Natural killer cell (primary cell): ENCODE measurements at regions not wholly inside any gene's neighbourhood (a gene's known extent, or its start where the extent isn't known, plus 50 kb on each side); places are given as distances from the start of the nearest gene placed in this dataset.

Experiments
- ATAC-seq, 3 donors: fragments of 150-1000 bp in 2 of 3; fragments of 200-7000 bp in 1 of 3; cut with Tn5 transposase; 1 replicate in 1 of 3; 2 replicates in 2 of 3; pipeline ENCODE4 v1.10.0; 2021; ENCODE audit warnings: mild to moderate bottlenecking in 2 of 3, moderate library complexity in 2 of 3
- DNase-seq, 2 donors: peaks; one replicate each; pipeline versions ENCODE4 v3.0.0 to v3.0.0-alpha.2; 2013 to 2021; ENCODE audit warnings: mixed read lengths in 1 of 2
- H3K27ac ChIP-seq: one replicate; pipeline ENCODE4 v1.5.1; 2013; ENCODE audit warnings: mild to moderate bottlenecking, low read length
- H3K27me3 ChIP-seq: one replicate; pipeline ENCODE4 v1.6.1; 2013; ENCODE audit warnings: low read length; ENCODE audit not compliant: control insufficient read depth, insufficient read depth
- H3K36me3 ChIP-seq: one replicate; pipeline ENCODE4 v1.6.1; 2013; ENCODE audit warnings: low read length; ENCODE audit not compliant: control insufficient read depth, insufficient read depth
- H3K4me1 ChIP-seq: one replicate; pipeline ENCODE4 v1.6.1; 2013; ENCODE audit warnings: low read length; ENCODE audit not compliant: control insufficient read depth, insufficient read depth
- H3K4me3 ChIP-seq: one replicate; pipeline ENCODE4 v1.5.1; 2013; ENCODE audit warnings: low read length
- H3K9me3 ChIP-seq: one replicate; pipeline ENCODE4 v1.6.1; 2013; ENCODE audit warnings: low read length; ENCODE audit not compliant: control insufficient read depth, insufficient read depth
- H3K27ac Mint-ChIP-seq, 2 donors: one replicate each; pipeline ENCODE4 v1.8.0; 2022; ENCODE audit warnings: mild to moderate bottlenecking in 2 of 2, mixed read lengths in 2 of 2, moderate library complexity in 1 of 2
- H3K27me3 Mint-ChIP-seq, 2 donors: one replicate each; pipeline ENCODE4 v1.8.0; 2022; ENCODE audit warnings: low read depth in 2 of 2, mixed read lengths in 2 of 2
- H3K36me3 Mint-ChIP-seq: one replicate; pipeline ENCODE4 v1.8.0; 2022; ENCODE audit warnings: mixed read lengths
- H3K4me1 Mint-ChIP-seq, 2 donors: one replicate each; pipeline ENCODE4 v1.8.0; 2022; ENCODE audit warnings: mixed read lengths in 2 of 2
- H3K4me3 Mint-ChIP-seq: one replicate; pipeline ENCODE4 v1.8.0; 2022; ENCODE audit warnings: mild to moderate bottlenecking, moderate library complexity, mixed read lengths
- H3K9me3 Mint-ChIP-seq, 2 donors: one replicate each; pipeline ENCODE4 v1.8.0; 2022; ENCODE audit warnings: mixed read lengths in 2 of 2
- WGBS: methylation state at CpG from one replicate; pipeline ENCODE4 v1.1.7; 2013; ENCODE audit warnings: missing lambda C conversion rate; ENCODE audit not compliant: insufficient coverage; 5-methylcytosine and 5-hydroxymethylcytosine counted together
- intact Hi-C: fragments of 100-400 bp; cut with micrococcal nuclease; formaldehyde crosslinking; loops from one replicate; pipeline ENCODE4 v1.14.2; 2022
- TF ChIP-seq, protein P1 (sequence below): fragments of 200-600 bp; IDR thresholded peaks from one replicate; pipeline ENCODE4 v1.8.0; 2022; ENCODE audit warnings: antibody characterized with exemption

DNA sequence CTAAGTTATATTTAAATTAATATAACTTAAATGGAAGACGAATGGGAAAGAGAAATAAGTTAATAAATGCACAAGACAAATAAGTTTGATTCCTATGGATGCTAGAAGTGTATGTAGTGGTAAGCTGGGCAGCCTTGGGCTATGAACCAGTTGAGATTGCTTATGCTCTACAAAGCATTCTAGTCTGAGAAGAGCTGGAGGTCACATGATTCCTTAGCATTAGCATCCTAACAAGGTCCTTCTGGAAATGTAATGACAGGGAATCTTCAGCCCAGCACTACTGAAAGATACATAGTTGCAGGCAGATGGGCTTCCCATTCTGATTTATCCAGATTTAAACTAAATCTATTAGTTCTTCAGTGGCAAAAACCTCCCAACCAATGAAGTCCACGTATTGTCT, 102.3 kb upstream of the ESRRG start:
- Mint-ChIP-seq H3K4me3 (no peak overlapping the region), H3K27ac (no peak overlapping the region), H3K4me1 (no peaks in the 10 kb centered on the region), H3K36me3 (no peaks in the 10 kb centered on the region), H3K9me3 (peaks cover 5 to 7% of the 10 kb centered on the region in 2 donors), H3K27me3 (no peaks in the 10 kb centered on the region)
- TF ChIP-seq, protein P1, sequence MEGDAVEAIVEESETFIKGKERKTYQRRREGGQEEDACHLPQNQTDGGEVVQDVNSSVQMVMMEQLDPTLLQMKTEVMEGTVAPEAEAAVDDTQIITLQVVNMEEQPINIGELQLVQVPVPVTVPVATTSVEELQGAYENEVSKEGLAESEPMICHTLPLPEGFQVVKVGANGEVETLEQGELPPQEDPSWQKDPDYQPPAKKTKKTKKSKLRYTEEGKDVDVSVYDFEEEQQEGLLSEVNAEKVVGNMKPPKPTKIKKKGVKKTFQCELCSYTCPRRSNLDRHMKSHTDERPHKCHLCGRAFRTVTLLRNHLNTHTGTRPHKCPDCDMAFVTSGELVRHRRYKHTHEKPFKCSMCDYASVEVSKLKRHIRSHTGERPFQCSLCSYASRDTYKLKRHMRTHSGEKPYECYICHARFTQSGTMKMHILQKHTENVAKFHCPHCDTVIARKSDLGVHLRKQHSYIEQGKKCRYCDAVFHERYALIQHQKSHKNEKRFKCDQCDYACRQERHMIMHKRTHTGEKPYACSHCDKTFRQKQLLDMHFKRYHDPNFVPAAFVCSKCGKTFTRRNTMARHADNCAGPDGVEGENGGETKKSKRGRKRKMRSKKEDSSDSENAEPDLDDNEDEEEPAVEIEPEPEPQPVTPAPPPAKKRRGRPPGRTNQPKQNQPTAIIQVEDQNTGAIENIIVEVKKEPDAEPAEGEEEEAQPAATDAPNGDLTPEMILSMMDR = no peak
- H3K27ac ChIP-seq = no peak overlapping the region
- ATAC-seq (no peak), DNase-seq (no peak)
- no peaks in the 10 kb centered on the region for H3K36me3 ChIP-seq
- no peaks in the 10 kb centered on the region for H3K4me1 ChIP-seq
- no peaks in the 10 kb centered on the region for H3K27me3 ChIP-seq
- H3K9me3 ChIP-seq = no peaks in the 10 kb centered on the region
- H3K4me3 ChIP-seq = no peak overlapping the region
- 88% methylated on average over 2 of the region's 2 CpGs for WGBS
- intact Hi-C loops = no loop called here

DNA sequence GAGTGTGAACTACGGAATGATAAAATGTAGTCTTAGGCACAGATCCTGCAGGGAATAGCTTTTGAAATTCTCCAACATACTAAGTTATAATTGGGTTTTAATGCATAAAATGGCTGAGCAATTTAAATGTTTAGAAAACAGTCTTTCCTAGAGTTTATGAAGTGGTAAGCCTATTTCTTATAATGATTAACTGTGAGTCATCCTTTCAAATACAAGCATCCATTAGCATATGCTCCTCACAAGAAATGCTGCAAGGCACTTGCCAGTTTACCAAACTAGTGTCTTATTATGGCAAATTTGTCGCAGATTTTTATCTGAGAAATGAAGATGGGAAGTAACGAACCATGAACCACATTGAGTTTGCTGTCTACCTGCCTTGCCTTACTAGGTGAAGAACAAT, 101.3 kb upstream of the ESRRG start:
- Histone ChIP-seq H3K4me3 (no peak overlapping the region), H3K4me1 (no peaks in the 10 kb centered on the region), H3K27me3 (no peaks in the 10 kb centered on the region), H3K36me3 (no peaks in the 10 kb centered on the region), H3K9me3 (no peaks in the 10 kb centered on the region), H3K27ac (no peak overlapping the region)
- WGBS = 100% methylated on average over 1 of the region's 3 CpGs
- H3K4me3 Mint-ChIP-seq = no peak overlapping the region
- no peaks in the 10 kb centered on the region for H3K36me3 Mint-ChIP-seq
- H3K27ac Mint-ChIP-seq = no peak overlapping the region
- TF ChIP-seq, protein P1 = no peak
- H3K4me1 Mint-ChIP-seq = no peaks in the 10 kb centered on the region
- H3K27me3 Mint-ChIP-seq = no peaks in the 10 kb centered on the region
- intact Hi-C loops = no loop called here
- no peak for DNase-seq
- ATAC-seq = no peak
- peaks cover 5% of the 10 kb centered on the region in 2 donors for H3K9me3 Mint-ChIP-seq

DNA sequence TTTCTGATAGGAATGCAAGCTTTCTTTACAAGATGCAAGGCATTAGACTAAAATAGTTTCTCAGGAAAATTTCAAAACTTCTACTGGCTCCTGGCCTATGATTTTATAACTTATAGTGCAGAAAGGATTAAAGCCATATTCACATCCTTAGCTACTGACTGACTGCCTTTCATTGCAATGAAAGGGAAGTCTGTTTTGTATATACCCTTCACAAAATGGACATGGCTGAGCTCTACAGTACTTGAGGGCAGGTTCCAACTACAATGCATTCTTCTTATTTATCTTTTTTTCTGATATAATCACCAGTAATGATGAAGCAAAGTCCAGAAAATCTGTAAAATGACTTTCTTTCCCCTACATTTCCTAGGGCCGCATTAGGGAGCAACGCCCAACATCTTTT, 100.5 kb upstream of the ESRRG start:
- Histone ChIP-seq H3K36me3 (no peaks in the 10 kb centered on the region), H3K27me3 (no peaks in the 10 kb centered on the region), H3K4me3 (no peak overlapping the region), H3K4me1 (no peaks in the 10 kb centered on the region), H3K27ac (no peak overlapping the region), H3K9me3 (no peaks in the 10 kb centered on the region)
- 100% methylated on average over 1 of the region's 2 CpGs for WGBS
- TF ChIP-seq, protein P1 = no peak
- no peak for ATAC-seq
- Mint-ChIP-seq H3K27ac (no peak overlapping the region), H3K4me3 (no peak overlapping the region), H3K9me3 (peaks cover 5 to 6% of the 10 kb centered on the region in 2 donors), H3K36me3 (no peaks in the 10 kb centered on the region), H3K4me1 (no peaks in the 10 kb centered on the region), H3K27me3 (no peaks in the 10 kb centered on the region)
- DNase-seq = no peak
- intact Hi-C loops = no loop called here

DNA sequence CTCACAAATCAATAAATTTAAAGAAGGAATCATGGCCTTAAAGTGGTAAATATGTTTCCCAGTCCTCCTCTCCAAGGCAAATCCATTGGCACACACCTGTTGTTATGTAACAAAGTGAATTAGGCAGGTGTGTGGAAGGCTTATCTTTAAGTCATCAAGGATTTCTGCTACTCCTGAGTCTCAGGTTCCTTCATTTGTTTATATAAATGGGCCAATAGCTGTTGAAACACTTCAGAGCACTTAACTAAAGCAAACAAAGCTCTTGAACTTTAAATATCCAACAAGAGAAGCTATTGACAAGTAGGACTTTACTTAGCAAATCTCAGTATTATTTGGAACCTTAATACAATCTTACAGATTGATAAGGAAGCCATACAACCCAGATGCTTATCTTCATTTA, 99.3 kb upstream of the ESRRG start:
- Histone ChIP-seq H3K27ac (no peak overlapping the region), H3K9me3 (no peaks in the 10 kb centered on the region), H3K36me3 (no peaks in the 10 kb centered on the region), H3K27me3 (no peaks in the 10 kb centered on the region), H3K4me3 (no peak overlapping the region), H3K4me1 (no peaks in the 10 kb centered on the region)
- H3K27me3 Mint-ChIP-seq = no peaks in the 10 kb centered on the region
- peaks cover 2 to 7% of the 10 kb centered on the region in 2 donors for H3K9me3 Mint-ChIP-seq
- no peak overlapping the region for H3K27ac Mint-ChIP-seq
- no peak overlapping the region for H3K4me3 Mint-ChIP-seq
- intact Hi-C loops = no loop called here
- no peak for ATAC-seq
- H3K36me3 Mint-ChIP-seq = no peaks in the 10 kb centered on the region
- H3K4me1 Mint-ChIP-seq = no peaks in the 10 kb centered on the region
- TF ChIP-seq, protein P1 = no peak
- no peak for DNase-seq
